KOPT-K1 (cell line): ENCODE measurements at regions not wholly inside any gene's neighbourhood (a gene's known extent, or its start where the extent isn't known, plus 50 kb on each side); places are given as distances from the start of the nearest gene placed in this dataset.

Experiments
- H3K27ac ChIP-seq: fragments of 200-600 bp; sonication (generic); 2 replicates; pipeline ENCODE4 v1.5.1; 2016; ENCODE audit warnings: antibody characterized with exemption, mild to moderate bottlenecking, low read depth, low read length; ENCODE audit not compliant: poor library complexity, severe bottlenecking
- H3K36me3 ChIP-seq: fragments of 200-600 bp; sonication (generic); 2 replicates; pipeline ENCODE4 v1.5.1; 2017; ENCODE audit warnings: antibody characterized with exemption, mild to moderate bottlenecking, low read length, moderate library complexity; ENCODE audit not compliant: insufficient read depth
- H3K9me3 ChIP-seq: fragments of 200-600 bp; sonication (generic); 2 replicates; pipeline ENCODE4 v1.5.1; 2017; ENCODE audit warnings: antibody characterized with exemption, low read length, mild to moderate bottlenecking; ENCODE audit not compliant: insufficient read depth, poor library complexity, severe bottlenecking

- no peak overlapping the region for H3K27ac ChIP-seq
- no peaks in the 10 kb centered on the region for H3K36me3 ChIP-seq
- no peaks in the 10 kb centered on the region for H3K9me3 ChIP-seq
Measured at GRCh38 chr10:128437786-128438345, 311.6 kb upstream of the MKI67 start.

- Histone ChIP-seq H3K9me3 (no peaks in the 10 kb centered on the region), H3K36me3 (no peaks in the 10 kb centered on the region), H3K27ac (no peak overlapping the region)
Measured at GRCh38 chr10:128438417-128439063, 312.3 kb upstream of the MKI67 start.

GRCh38 chr10:128440513-128441160 lies 314.4 kb upstream of the MKI67 start:
- no peaks in the 10 kb centered on the region for H3K36me3 ChIP-seq
- no peaks in the 10 kb centered on the region for H3K9me3 ChIP-seq
- H3K27ac ChIP-seq, result no peak overlapping the region

GRCh38 chr10:128443925-128444518 lies 317.8 kb upstream of the MKI67 start:
- no peaks in the 10 kb centered on the region for H3K36me3 ChIP-seq
- H3K9me3 ChIP-seq, result no peaks in the 10 kb centered on the region
- no peak overlapping the region for H3K27ac ChIP-seq

GRCh38 chr10:128448796-128449195 lies 322.6 kb upstream of the MKI67 start:
- H3K36me3 ChIP-seq, result no peaks in the 10 kb centered on the region

GRCh38 chr10:128451879-128452278 lies 325.7 kb upstream of the MKI67 start:
- no peaks in the 10 kb centered on the region for H3K36me3 ChIP-seq
- H3K27ac ChIP-seq, result no peak overlapping the region
- no peaks in the 10 kb centered on the region for H3K9me3 ChIP-seq

More at GRCh38 chr10:128448796-128449195, 322.6 kb upstream of the MKI67 start:
- no peaks in the 10 kb centered on the region for H3K9me3 ChIP-seq
- no peak overlapping the region for H3K27ac ChIP-seq

GRCh38 chr10:128456271-128456670 lies 330.0 kb upstream of the MKI67 start:
- no peak overlapping the region for H3K27ac ChIP-seq
- no peaks in the 10 kb centered on the region for H3K9me3 ChIP-seq
- no peaks in the 10 kb centered on the region for H3K36me3 ChIP-seq

- Histone ChIP-seq H3K36me3 (no peaks in the 10 kb centered on the region), H3K9me3 (no peaks in the 10 kb centered on the region), H3K27ac (no peak overlapping the region)
Measured at GRCh38 chr10:128457136-128457535, 330.9 kb upstream of the MKI67 start.

- H3K36me3 ChIP-seq, result no peaks in the 10 kb centered on the region
- no peak overlapping the region for H3K27ac ChIP-seq
- H3K9me3 ChIP-seq, result no peaks in the 10 kb centered on the region
Measured at GRCh38 chr10:128461991-128462390, 335.8 kb upstream of the MKI67 start.

GRCh38 chr10:128462844-128463243 lies 336.6 kb upstream of the MKI67 start:
- Histone ChIP-seq H3K9me3 (no peaks in the 10 kb centered on the region), H3K27ac (no peak overlapping the region), H3K36me3 (no peaks in the 10 kb centered on the region)

- no peaks in the 10 kb centered on the region for H3K9me3 ChIP-seq
- H3K27ac ChIP-seq, result no peak overlapping the region
- no peaks in the 10 kb centered on the region for H3K36me3 ChIP-seq
Measured at GRCh38 chr10:128463991-128464760, 338.0 kb upstream of the MKI67 start.

- Histone ChIP-seq H3K9me3 (no peaks in the 10 kb centered on the region), H3K27ac (no peak overlapping the region), H3K36me3 (no peaks in the 10 kb centered on the region)
Measured at GRCh38 chr10:128465697-128466096, 339.5 kb upstream of the MKI67 start.

GRCh38 chr10:128466831-128467371 lies 340.7 kb upstream of the MKI67 start:
- Histone ChIP-seq H3K9me3 (no peaks in the 10 kb centered on the region), H3K36me3 (no peaks in the 10 kb centered on the region), H3K27ac (no peak overlapping the region)

- Histone ChIP-seq H3K36me3 (no peaks in the 10 kb centered on the region), H3K9me3 (no peaks in the 10 kb centered on the region), H3K27ac (no peak overlapping the region)
Measured at GRCh38 chr10:128468462-128468861, 342.2 kb upstream of the MKI67 start.

GRCh38 chr10:128469515-128469914 lies 343.3 kb upstream of the MKI67 start:
- H3K9me3 ChIP-seq, result no peaks in the 10 kb centered on the region

More at GRCh38 chr10:128469515-128469914, 343.3 kb upstream of the MKI67 start:
- Histone ChIP-seq H3K36me3 (no peaks in the 10 kb centered on the region), H3K27ac (no peak overlapping the region)
